ENCODE measurements at regions not wholly inside any gene's neighbourhood (a gene's known extent, or its start where the extent isn't known, plus 50 kb on each side); places are given as distances from the start of the nearest gene placed in this dataset.

DNA sequence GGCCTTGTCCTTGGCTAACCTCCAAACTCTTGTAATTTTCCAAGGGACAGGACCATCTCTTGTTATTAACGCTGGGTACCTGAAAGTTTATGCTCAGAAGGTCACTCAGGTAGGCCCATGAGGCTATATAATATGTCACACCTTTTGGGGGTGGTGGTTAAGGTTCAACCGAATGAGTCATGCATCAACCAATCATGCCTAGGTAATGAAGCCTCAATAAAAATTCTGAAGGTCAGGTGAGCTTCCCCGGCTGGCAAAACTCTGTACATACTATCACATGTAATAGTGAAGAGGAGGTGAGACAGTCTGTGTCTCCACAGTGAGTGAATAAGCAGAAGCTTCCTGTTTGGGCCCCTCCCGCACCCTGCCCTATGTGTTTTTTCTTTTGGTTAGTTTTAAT is 424.9 kb downstream of the PCDH17 start:
- ChIA-PET POLR2A (no interaction called here), CTCF (no interaction called here)
- Mint-ChIP-seq H3K27me3 (ENCODE audit: low read depth) (no peaks in the 10 kb centered on the region), H3K27ac (no peak overlapping the region), H3K36me3 (no peaks in the 10 kb centered on the region), H3K4me3 (no peak overlapping the region), H3K9me3 (peaks cover 10% of the 10 kb centered on the region; the same call in 1 of the 2 replicates), H3K4me1 (peaks cover 9% of the 10 kb centered on the region)
- ATAC-seq (no peak), DNase-seq (ENCODE audit: low spot score) (no peak)
- no peak for TF ChIP-seq CBFB (CRISPR knock-in tag; IDR thresholded peaks at IDR 0.05; ENCODE audit: low read depth)
- no peak for TF ChIP-seq NR1H2 (CRISPR knock-in tag; IDR thresholded peaks at IDR 0.05)
- TF ChIP-seq MXD4 (CRISPR knock-in tag; IDR thresholded peaks at IDR 0.05; ENCODE audit: borderline replicate concordance) = no peak
- no peak for TF ChIP-seq ZNF263 (CRISPR knock-in tag; IDR thresholded peaks at IDR 0.05; ENCODE audit: low read depth)
- TF ChIP-seq, protein P1, sequence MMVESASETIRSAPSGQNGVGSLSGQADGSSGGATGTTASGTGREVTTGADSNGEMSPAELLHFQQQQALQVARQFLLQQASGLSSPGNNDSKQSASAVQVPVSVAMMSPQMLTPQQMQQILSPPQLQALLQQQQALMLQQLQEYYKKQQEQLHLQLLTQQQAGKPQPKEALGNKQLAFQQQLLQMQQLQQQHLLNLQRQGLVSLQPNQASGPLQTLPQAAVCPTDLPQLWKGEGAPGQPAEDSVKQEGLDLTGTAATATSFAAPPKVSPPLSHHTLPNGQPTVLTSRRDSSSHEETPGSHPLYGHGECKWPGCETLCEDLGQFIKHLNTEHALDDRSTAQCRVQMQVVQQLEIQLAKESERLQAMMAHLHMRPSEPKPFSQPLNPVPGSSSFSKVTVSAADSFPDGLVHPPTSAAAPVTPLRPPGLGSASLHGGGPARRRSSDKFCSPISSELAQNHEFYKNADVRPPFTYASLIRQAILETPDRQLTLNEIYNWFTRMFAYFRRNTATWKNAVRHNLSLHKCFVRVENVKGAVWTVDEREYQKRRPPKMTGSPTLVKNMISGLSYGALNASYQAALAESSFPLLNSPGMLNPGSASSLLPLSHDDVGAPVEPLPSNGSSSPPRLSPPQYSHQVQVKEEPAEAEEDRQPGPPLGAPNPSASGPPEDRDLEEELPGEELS (CRISPR knock-in tag; IDR thresholded peaks at IDR 0.05) = no peak
- TF ChIP-seq TP53 (CRISPR knock-in tag; IDR thresholded peaks at IDR 0.05) = no peak
- no peak for TF ChIP-seq ZNF232 (CRISPR knock-in tag; IDR thresholded peaks at IDR 0.05)

DNA sequence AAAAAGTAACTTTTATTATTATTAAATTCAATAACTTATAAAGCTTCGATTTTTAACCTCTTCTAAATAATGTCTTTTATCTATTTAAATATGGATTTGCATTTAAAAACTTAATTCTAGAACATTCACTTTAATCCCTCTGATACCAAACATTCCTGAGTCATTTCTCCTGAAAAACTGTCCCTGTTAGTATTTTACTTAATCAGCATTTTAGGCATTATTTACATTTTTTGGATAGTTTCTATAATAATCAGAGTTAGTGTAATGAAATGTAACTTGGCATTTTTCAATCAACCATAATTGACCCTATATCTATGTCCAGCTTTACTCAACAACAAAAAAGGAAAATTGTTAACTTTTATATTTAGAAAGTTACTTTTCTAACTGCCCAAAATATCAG is 428.1 kb downstream of the PCDH17 start:
- ChIA-PET POLR2A (no interaction called here), CTCF (no interaction called here)
- no peak overlapping the region for H3K4me3 Mint-ChIP-seq
- H3K4me1 Mint-ChIP-seq = no peaks in the 10 kb centered on the region
- no peak for ATAC-seq
- no peaks in the 10 kb centered on the region for H3K27me3 Mint-ChIP-seq (ENCODE audit: low read depth)
- TF ChIP-seq ZNF121 (CRISPR knock-in tag; IDR thresholded peaks at IDR 0.05) = no peak
- no peak for TF ChIP-seq ZNF263 (CRISPR knock-in tag; IDR thresholded peaks at IDR 0.05; ENCODE audit: low read depth)
- TF ChIP-seq, protein P2, sequence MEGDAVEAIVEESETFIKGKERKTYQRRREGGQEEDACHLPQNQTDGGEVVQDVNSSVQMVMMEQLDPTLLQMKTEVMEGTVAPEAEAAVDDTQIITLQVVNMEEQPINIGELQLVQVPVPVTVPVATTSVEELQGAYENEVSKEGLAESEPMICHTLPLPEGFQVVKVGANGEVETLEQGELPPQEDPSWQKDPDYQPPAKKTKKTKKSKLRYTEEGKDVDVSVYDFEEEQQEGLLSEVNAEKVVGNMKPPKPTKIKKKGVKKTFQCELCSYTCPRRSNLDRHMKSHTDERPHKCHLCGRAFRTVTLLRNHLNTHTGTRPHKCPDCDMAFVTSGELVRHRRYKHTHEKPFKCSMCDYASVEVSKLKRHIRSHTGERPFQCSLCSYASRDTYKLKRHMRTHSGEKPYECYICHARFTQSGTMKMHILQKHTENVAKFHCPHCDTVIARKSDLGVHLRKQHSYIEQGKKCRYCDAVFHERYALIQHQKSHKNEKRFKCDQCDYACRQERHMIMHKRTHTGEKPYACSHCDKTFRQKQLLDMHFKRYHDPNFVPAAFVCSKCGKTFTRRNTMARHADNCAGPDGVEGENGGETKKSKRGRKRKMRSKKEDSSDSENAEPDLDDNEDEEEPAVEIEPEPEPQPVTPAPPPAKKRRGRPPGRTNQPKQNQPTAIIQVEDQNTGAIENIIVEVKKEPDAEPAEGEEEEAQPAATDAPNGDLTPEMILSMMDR (IDR thresholded peaks at IDR 0.05) = no peak
- TF ChIP-seq ZBTB21 (CRISPR knock-in tag; IDR thresholded peaks at IDR 0.05; ENCODE audit: borderline replicate concordance) = no peak
- TF ChIP-seq, protein P3, sequence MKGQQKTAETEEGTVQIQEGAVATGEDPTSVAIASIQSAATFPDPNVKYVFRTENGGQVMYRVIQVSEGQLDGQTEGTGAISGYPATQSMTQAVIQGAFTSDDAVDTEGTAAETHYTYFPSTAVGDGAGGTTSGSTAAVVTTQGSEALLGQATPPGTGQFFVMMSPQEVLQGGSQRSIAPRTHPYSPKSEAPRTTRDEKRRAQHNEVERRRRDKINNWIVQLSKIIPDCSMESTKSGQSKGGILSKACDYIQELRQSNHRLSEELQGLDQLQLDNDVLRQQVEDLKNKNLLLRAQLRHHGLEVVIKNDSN (CRISPR knock-in tag; IDR thresholded peaks at IDR 0.05) = no peak
- TF ChIP-seq, protein P4, sequence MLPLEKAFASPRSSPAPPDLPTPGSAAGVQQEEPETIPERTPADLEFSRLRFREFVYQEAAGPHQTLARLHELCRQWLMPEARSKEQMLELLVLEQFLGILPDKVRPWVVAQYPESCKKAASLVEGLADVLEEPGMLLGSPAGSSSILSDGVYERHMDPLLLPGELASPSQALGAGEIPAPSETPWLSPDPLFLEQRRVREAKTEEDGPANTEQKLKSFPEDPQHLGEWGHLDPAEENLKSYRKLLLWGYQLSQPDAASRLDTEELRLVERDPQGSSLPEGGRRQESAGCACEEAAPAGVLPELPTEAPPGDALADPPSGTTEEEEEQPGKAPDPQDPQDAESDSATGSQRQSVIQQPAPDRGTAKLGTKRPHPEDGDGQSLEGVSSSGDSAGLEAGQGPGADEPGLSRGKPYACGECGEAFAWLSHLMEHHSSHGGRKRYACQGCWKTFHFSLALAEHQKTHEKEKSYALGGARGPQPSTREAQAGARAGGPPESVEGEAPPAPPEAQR (CRISPR knock-in tag; IDR thresholded peaks at IDR 0.05) = no peak
- TF ChIP-seq TCF7 (CRISPR knock-in tag; IDR thresholded peaks at IDR 0.05; ENCODE audit: low read depth) = no peak
- no peak overlapping the region for H3K27ac Mint-ChIP-seq
- DNase-seq (ENCODE audit: low spot score) = no peak
- peaks cover 1% of the 10 kb centered on the region for H3K9me3 Mint-ChIP-seq
- no peaks in the 10 kb centered on the region for H3K36me3 Mint-ChIP-seq

DNA sequence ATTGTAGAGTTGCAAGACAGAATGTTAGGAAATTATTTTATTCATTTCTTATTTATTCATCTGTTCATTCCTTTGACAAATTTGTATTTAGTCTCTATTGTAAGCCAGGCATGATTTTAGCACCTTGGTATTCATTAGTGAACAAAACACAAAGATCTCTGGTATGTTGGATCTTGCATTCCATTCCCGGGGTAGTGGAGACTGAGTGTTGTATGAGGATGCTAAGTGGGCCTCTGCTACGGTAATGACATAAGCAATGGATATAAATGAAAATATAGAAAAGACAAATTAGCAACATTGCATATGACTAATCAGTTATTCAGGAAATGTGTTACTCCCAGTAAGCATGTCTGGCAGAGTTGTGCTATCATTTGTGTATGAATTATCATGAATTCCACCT is 449.3 kb downstream of the PCDH17 start:
- no peaks in the 10 kb centered on the region for H3K36me3 Mint-ChIP-seq
- peak; percentile 77 for ATAC-seq
- peaks cover 18% of the 10 kb centered on the region for H3K4me1 Mint-ChIP-seq
- CTCF ChIA-PET = no interaction called here
- H3K4me3 Mint-ChIP-seq = no peak overlapping the region
- H3K27ac Mint-ChIP-seq = no peak overlapping the region
- H3K9me3 Mint-ChIP-seq = no peaks in the 10 kb centered on the region
- no peak for DNase-seq (ENCODE audit: low spot score)
- no peaks in the 10 kb centered on the region for H3K27me3 Mint-ChIP-seq (ENCODE audit: low read depth)
- POLR2A ChIA-PET = no interaction called here
- TF ChIP-seq, protein P5, sequence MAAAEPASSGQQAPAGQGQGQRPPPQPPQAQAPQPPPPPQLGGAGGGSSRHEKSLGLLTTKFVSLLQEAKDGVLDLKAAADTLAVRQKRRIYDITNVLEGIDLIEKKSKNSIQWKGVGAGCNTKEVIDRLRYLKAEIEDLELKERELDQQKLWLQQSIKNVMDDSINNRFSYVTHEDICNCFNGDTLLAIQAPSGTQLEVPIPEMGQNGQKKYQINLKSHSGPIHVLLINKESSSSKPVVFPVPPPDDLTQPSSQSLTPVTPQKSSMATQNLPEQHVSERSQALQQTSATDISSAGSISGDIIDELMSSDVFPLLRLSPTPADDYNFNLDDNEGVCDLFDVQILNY (CRISPR knock-in tag; IDR thresholded peaks at IDR 0.05) = no peak
- TF ChIP-seq, protein P6, sequence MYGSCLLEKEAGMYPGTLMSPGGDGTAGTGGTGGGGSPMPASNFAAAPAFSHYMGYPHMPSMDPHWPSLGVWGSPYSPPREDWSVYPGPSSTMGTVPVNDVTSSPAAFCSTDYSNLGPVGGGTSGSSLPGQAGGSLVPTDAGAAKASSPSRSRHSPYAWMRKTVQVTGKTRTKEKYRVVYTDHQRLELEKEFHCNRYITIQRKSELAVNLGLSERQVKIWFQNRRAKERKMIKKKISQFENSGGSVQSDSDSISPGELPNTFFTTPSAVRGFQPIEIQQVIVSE (CRISPR knock-in tag; IDR thresholded peaks at IDR 0.05; ENCODE audit: borderline replicate concordance) = no peak
- TF ChIP-seq GTF2I (CRISPR knock-in tag; conservative IDR thresholded peaks at IDR 0.05) (no peak), MXD4 (CRISPR knock-in tag; IDR thresholded peaks at IDR 0.05; ENCODE audit: borderline replicate concordance) (no peak), RELA (CRISPR knock-in tag; IDR thresholded peaks at IDR 0.05; ENCODE audit: borderline replicate concordance) (no peak), ZNF317 (CRISPR knock-in tag; IDR thresholded peaks at IDR 0.05; ENCODE audit: borderline replicate concordance, low read depth) (no peak)
- TF ChIP-seq, protein P7, sequence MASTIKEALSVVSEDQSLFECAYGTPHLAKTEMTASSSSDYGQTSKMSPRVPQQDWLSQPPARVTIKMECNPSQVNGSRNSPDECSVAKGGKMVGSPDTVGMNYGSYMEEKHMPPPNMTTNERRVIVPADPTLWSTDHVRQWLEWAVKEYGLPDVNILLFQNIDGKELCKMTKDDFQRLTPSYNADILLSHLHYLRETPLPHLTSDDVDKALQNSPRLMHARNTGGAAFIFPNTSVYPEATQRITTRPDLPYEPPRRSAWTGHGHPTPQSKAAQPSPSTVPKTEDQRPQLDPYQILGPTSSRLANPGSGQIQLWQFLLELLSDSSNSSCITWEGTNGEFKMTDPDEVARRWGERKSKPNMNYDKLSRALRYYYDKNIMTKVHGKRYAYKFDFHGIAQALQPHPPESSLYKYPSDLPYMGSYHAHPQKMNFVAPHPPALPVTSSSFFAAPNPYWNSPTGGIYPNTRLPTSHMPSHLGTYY (CRISPR knock-in tag; IDR thresholded peaks at IDR 0.05) = no peak
- TF ChIP-seq, protein P8, sequence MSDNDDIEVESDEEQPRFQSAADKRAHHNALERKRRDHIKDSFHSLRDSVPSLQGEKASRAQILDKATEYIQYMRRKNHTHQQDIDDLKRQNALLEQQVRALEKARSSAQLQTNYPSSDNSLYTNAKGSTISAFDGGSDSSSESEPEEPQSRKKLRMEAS (CRISPR knock-in tag; IDR thresholded peaks at IDR 0.05) = no peak

Data from WTC11 (cell line).